Amniotic stem cell (primary cell): ENCODE measurements at regions not wholly inside any gene's neighbourhood (a gene's known extent, or its start where the extent isn't known, plus 50 kb on each side); places are given as distances from the start of the nearest gene placed in this dataset.
A peak's percentile ranks its signal among the peaks of the same experiment; 100 is the strongest.

Experiments
- DNase-seq: peaks from one replicate; lab custom pipeline; 2025; lab: John Stamatoyannopoulos, UW

- no peak for DNase-seq
Measured at GRCh38 chr10:36301539-36301938, 659.4 kb upstream of the FZD8 start.

DNA sequence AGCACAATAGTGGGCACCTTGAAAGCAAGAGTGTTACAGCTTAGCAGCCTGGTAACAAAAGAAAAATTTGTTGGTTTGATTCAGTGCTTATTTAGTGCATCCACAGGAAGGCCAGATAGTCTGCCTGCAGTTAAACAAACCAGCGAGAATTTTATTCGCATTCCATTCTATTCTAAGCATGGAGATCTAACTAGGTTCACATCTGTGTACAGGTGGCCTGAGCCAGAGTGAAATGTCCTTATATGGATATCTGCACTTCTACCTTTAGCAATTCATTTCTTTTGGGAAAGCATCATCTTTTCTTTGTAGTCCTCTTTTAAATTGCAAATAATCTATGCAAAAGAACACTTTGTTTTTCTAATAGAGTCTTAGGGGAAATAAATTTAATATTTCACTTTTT, 659.0 kb upstream of the FZD8 start:
- DNase-seq = no peak

DNA sequence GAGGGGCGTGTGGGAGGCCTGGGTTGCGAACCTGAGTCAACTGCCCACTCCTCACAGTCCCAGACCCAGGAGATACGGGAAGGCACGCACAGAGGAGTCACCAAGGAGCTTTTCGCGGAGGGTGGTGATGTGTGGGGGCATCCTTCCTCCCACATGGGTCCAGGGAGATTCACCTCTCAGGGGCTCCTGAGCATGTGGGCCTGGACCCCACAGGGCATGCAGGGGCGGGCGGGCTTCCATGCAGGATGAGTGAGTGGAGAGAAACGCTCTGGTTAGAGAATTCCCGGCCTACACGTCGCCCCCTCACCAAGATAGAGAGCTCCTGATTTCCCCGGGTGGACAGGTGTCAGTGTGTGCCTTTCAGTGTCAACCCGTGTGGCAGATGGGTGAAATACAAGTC, 641.7 kb upstream of the FZD8 start:
- no peak for DNase-seq

GRCh38 chr10:36281831-36282331, 639.8 kb upstream of the FZD8 start:
- no peak for DNase-seq

DNA sequence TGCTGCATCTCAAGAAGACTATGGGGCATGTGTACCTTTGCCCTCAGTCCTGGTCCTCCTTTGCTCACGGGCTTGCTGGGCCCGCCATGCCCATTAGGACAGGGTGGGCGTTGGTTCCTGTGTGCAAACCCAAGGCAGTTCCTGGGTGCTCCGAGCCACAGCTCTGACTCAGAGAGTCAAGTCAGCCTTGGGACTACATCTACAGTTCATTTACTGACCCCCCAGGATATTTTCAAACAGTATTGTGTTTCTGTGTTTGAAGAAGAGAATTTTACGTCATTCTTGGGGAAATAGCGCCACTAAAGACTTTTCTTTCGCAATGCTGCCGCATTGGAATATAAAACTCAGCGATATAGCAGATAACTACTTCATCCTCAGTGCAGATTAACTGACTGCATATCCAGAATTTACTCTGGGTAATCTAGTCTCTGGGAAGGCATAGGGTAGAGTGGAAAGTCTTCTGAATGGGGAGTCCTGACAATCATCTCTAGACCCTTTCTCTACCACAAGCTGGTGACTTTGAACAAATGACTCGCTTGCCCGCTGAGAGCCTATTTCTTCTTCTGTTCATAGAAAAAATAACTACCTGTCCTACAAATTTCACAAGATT, 638.9 kb upstream of the FZD8 start:
- DNase-seq = no peak

GRCh38 chr10:36280321-36280741, 638.2 kb upstream of the FZD8 start:
- DNase-seq = no peak

GRCh38 chr10:36278176-36278575, 636.1 kb upstream of the FZD8 start:
- no peak for DNase-seq

DNA sequence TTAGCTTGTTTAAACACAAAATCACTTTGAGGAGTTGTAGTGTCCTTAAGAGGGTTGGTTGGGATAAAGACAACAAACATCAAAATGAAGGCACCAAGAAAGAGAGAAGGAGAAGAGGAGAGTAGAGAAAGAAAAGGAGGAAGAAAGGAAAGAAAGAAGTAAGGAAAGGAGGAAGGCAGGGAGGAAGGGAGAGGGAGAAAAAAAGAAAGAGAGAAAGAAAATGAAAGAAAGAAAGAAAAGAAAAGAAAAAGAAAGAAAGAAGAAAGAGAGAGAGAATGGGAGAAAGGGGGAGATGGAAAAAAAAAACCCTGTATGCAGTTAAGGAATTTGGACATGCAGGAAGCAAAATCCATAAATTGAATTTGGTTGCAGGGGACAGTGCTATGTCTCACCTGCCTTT, 635.4 kb upstream of the FZD8 start:
- no peak for DNase-seq

DNA sequence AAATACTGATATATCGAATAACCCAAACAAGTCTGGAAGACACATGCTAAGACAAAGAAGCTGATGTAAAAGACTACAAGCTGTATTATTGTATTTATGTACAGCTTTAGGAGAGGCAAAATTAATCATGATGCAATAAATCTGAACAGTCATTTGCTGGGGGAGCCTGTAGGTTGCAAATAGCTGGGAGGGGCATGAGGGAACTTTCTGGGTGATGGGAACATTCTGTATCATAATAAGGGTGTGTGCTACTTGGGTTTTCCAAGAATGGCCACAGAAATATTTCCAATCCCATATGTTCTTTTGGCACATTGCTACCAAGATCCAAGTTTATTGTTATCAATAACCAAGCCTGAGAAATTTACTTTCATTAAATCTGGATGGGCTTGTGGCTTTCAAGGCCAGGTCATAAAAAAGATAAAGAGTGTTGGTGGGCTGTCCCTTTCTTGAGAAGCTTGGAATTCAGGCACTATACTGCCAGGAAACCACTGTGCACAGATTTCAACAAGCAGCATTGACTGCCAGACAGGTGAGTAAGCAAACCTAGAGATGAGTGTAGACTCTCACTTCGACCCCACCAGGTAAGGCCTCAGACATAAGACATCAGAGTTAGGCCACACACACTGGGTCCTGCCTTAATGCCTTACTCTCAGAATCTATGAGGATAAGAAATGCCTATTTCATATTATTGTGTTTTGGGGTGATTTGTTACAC, 629.7 kb upstream of the FZD8 start:
- no peak for DNase-seq

DNA sequence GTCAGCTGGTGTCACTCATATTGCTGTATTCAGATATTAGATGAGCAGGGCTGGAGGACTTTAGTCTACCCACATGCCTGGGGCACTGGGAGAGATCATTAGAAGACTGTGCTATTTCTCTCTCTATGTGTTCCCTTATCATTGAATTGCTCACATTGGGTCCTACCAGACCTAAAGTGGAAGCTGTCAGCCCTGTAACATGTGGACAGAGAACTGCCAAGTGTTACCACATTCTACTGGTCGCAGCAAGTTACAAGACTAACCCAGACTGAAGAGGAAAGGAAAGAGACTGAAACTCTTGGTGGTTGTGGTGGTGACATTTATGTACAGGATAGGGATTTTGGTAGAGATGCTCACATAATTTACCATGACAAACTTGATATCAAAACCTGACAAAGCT, 627.1 kb upstream of the FZD8 start:
- no peak for DNase-seq

DNA sequence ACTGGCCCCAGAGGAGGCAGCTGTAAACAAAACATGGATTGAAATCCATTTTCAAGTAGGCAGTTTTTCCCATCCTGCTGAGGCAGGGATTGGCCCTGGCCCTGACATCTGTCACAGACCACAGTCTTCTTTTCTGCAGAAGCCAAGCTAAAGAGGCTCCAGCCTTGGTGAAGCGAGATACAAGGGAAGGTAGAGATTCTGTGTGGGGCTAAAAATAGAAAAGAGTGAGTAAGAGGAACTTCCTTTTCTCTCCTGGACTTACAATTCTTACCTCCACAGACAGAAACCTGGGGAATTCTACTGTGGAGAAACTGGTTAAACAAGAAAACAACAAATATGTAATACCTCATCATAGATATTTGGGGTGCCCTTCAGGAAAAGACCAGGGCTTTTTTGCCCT, 624.8 kb upstream of the FZD8 start:
- no peak for DNase-seq

- no peak for DNase-seq
Measured at GRCh38 chr10:36265741-36266140, 623.6 kb upstream of the FZD8 start.

- no peak for DNase-seq
Measured at GRCh38 chr10:36263871-36264270, 621.8 kb upstream of the FZD8 start.

GRCh38 chr10:36256948-36257356, 614.9 kb upstream of the FZD8 start:
- DNase-seq = peak; percentile 20

GRCh38 chr10:36256166-36256565, 614.1 kb upstream of the FZD8 start:
- DNase-seq = no peak

DNA sequence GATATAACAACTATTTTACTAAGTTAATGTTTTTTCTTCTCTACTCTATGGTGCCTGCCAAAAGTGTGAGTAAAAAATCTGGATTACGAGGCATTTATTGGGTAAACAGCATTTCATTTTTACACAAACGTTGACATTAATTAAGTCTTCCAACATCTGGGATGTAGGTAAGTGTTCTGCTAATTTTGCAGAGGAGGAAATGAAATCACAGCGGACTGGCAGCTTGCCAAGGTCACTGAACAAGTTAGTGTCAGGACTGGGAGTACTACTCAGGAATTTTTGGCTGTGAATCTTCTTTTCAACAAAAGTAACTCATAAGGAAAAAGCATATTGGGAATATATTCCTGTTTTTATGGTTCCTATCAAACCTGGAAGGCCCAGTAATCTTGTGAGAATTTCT, 612.1 kb upstream of the FZD8 start:
- DNase-seq = no peak

- DNase-seq = no peak
Measured at GRCh38 chr10:36253731-36254130, 611.6 kb upstream of the FZD8 start.

- DNase-seq = no peak
Measured at GRCh38 chr10:36251068-36251467, 609.0 kb upstream of the FZD8 start.

DNA sequence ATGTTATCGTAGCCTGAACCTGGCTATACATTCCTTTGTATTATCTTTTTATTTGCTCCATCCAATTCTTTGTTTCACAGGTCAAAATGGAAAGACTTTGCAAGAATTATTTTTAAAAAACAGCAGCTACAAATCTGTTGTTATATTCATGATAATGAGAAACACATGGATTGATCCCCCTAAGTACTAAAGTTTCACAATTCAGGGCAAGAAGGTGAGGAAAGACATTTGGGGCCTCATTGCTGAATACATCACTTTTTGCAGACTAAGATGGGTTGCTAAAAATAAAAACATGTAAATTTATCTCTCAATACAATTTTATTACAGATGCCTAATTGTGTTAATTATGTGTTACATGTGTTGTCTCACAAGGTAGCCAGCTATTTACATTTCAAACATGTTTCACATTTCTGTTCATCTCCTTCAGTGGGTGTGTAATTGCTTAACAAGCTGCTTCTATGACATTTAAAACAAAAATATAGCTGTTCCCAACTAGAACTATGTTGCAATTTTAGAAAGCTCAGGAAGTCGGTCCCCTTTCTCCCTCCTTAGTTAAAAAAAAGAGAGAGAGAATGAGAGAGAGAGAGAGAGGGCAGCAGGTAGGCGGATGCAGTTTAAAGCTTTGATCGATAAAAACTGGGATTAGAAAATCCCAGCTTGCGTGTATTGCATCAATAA, 606.3 kb upstream of the FZD8 start:
- no peak for DNase-seq

DNA sequence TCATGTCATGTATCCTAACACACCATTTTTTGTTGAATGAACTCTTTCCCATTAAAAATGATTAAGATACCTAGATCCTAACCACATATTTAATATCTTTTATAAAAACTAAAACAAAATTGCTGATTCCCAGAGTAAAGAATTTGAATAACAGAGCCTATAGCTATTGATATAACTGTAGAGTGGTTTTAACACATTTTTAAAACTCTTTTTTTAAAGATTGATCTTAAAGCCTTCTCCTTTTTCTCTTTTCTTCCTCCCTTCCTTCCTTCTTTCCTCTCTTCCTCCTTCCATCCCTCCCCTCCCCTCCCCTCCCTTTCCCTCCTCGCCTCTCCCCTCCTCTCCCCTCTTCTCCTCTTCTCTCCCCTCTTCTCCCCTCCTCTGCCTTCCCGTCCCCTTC, 605.4 kb upstream of the FZD8 start:
- DNase-seq = no peak

DNA sequence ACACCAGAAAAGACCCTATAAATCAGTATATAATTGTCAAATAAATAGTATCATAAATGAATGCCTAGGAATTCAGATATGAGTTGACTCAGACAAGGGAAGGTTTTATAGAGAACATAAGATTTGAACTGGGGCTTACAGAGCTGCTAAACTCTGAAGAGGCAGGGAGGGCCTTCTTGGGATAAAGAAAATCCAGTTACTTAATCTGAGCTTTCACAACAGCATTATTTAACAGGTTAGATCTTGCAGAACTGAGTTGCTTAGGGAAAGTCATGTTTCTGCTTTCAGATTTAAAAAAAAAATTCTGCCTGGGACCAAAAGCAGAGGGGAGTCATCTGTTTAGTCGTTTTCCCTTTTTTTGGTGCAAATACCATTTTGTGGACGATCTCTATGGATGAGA, 594.8 kb upstream of the FZD8 start:
- no peak for DNase-seq

- no peak for DNase-seq
Measured at GRCh38 chr10:36236341-36236740, 594.2 kb upstream of the FZD8 start.

GRCh38 chr10:36232935-36233334, 590.8 kb upstream of the FZD8 start:
- no peak for DNase-seq
